ENCODE measurements at regions not wholly inside any gene's neighbourhood (a gene's known extent, or its start where the extent isn't known, plus 50 kb on each side); places are given as distances from the start of the nearest gene placed in this dataset.

- Histone ChIP-seq H2BK12ac (ENCODE audit: low read depth, low read length) (no peak overlapping the region), H4K91ac (replicated peaks; ENCODE audit: insufficient read length, low read length) (no peak overlapping the region), H3K23ac (ENCODE audit: insufficient read length) (no peak overlapping the region), H2BK120ac (replicated peaks; ENCODE audit: low read depth, low read length) (no peak overlapping the region), H3K4me1 (replicated peaks in 1 of 4; ENCODE audit: control insufficient read depth in 3 of 4, insufficient read depth in 4 of 4, low read length in 3 of 4) (no peaks in the 10 kb centered on the region), H3K79me2 (ENCODE audit: control insufficient read depth in 1 of 2, insufficient read depth in 2 of 2, low read length in 2 of 2) (no peaks in the 10 kb centered on the region), H3K9me3 (ENCODE audit: insufficient read depth in 2 of 2, low read depth in 1 of 2, low read length in 1 of 2) (no peaks in the 10 kb centered on the region), H4K8ac (ENCODE audit: extremely low read depth, insufficient read depth, low read length) (no peak overlapping the region), H3K23me2 (ENCODE audit: low read depth, low read length) (no peaks in the 10 kb centered on the region), H4K5ac (ENCODE audit: insufficient read length, low read depth, low read length) (no peak overlapping the region), H2AK5ac (ENCODE audit: low read depth, low read length) (no peak overlapping the region), H2BK5ac (ENCODE audit: low read depth, low read length) (no peak overlapping the region), H3K18ac (ENCODE audit: extremely low read depth, low read length) (no peak overlapping the region), H3K36me3 (ENCODE audit: control insufficient read depth in 2 of 4, insufficient read depth in 4 of 4, low read length in 3 of 4) (no peaks in the 10 kb centered on the region), H3K9ac (replicated peaks in 1 of 4; ENCODE audit: extremely low read depth in 1 of 4, low read depth in 3 of 4, low read length in 3 of 4) (no peak overlapping the region), H3K4me2 (ENCODE audit: insufficient read depth in 1 of 2, low read depth in 2 of 2, low read length in 2 of 2) (no peak overlapping the region), H3K4ac (replicated peaks; ENCODE audit: insufficient read length, low read depth, low read length) (no peak overlapping the region), H3K4me3 (ENCODE audit: extremely low read depth in 1 of 4, insufficient read depth in 2 of 4, low read depth in 3 of 4, low read length in 4 of 4) (no peak overlapping the region), H4K20me1 (replicated peaks in 1 of 2; ENCODE audit: control insufficient read depth in 1 of 2, insufficient read depth in 2 of 2, low read length in 2 of 2) (no peaks in the 10 kb centered on the region), H3K14ac (ENCODE audit: insufficient read length) (no peak overlapping the region), H3K27me3 (replicated peaks in 1 of 4; ENCODE audit: control insufficient read depth in 3 of 4, extremely low read depth in 1 of 4, insufficient read depth in 3 of 4, low read length in 3 of 4) (no peaks in the 10 kb centered on the region), H2AFZ (ENCODE audit: low read length) (no peak overlapping the region), H3K56ac (replicated peaks; ENCODE audit: insufficient read length, low read depth, low read length) (no peak overlapping the region), H3K79me1 (ENCODE audit: low read depth, low read length) (no peaks in the 10 kb centered on the region), H3K27ac (ENCODE audit: low read depth, low read length) (no peak overlapping the region), H2BK20ac (ENCODE audit: low read length) (no peak overlapping the region), H2BK15ac (ENCODE audit: low read length) (no peak overlapping the region)
- FAIRE-seq (no peak), DNase-seq (ENCODE audit: low read depth in 1 of 2, low spot score in 2 of 2) (no peak)
- TF ChIP-seq CHD2 (IDR thresholded peaks at IDR 0.05; ENCODE audit: low read length) (no peak), NRF1 (IDR thresholded peaks at IDR 0.05; ENCODE audit: low read depth, low read length) (no peak), RAD21 (IDR thresholded peaks at IDR 0.05 in 1 of 2, conservative IDR thresholded peaks at IDR 0.05 in 1 of 2; ENCODE audit: low read depth in 2 of 2, low read length in 2 of 2) (no peak), TAF1 (IDR thresholded peaks at IDR 0.05; ENCODE audit: low read depth, low read length) (no peak)
- TF ChIP-seq, protein P1, sequence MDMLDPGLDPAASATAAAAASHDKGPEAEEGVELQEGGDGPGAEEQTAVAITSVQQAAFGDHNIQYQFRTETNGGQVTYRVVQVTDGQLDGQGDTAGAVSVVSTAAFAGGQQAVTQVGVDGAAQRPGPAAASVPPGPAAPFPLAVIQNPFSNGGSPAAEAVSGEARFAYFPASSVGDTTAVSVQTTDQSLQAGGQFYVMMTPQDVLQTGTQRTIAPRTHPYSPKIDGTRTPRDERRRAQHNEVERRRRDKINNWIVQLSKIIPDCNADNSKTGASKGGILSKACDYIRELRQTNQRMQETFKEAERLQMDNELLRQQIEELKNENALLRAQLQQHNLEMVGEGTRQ (IDR thresholded peaks at IDR 0.05; ENCODE audit: low read length): no peak
- WGBS, 2 experiments (ENCODE audit: extremely low coverage in 1 of 2, insufficient coverage in 1 of 2, insufficient read length in 1 of 2, insufficient replicate concordance in 2 of 2, low coverage in 1 of 2, low lambda C conversion rate in 2 of 2, missing lambda C conversion rate in 1 of 2): 97% methylated on average over 2 of the region's 2 CpGs; no CpG with 5 or more reads in 1 of the 2 experiments
- ChIA-PET POLR2A (ENCODE audit: partially characterized antibody) (no interaction called here), CTCF (ENCODE audit: partially characterized antibody) (interaction anchor here (0.7 kb wide), 2 partner anchors 231 to 328 kb away, joined by 3 to 4 read pairs; no protein-coding TSS in a partner anchor)
These were observed 329.9 kb upstream of the ISL1 start for GRCh38 chr5:51053361-51053760.

Measured in H1 (cell line).